CD4-positive, alpha-beta T cell treated with Interleukin-6 at 100 ng/mL for 8 hours (primary cell): ENCODE measurements at regions not wholly inside any gene's neighbourhood (a gene's known extent, or its start where the extent isn't known, plus 50 kb on each side); places are given as distances from the start of the nearest gene placed in this dataset.

Experiments
- DNase-seq: peaks from one replicate; pipeline ENCODE4 v3.0.0-alpha.2; 2020; ENCODE audit warnings: mixed read lengths, low spot score

- no peak for DNase-seq
These were observed 314.8 kb upstream of the OR4E1 start for GRCh38 chr14:21988413-21988812.

GRCh38 chr14:21987937-21988336 is 314.3 kb upstream of the OR4E1 start:
- peak; percentile 32 for DNase-seq

- DNase-seq: no peak
These were observed 311.5 kb upstream of the OR4E1 start for GRCh38 chr14:21985081-21985480.

- DNase-seq: no peak
These were observed 305.3 kb upstream of the OR4E1 start for GRCh38 chr14:21978999-21979314.

GRCh38 chr14:21978184-21978998 is 304.8 kb upstream of the OR4E1 start:
- peak; percentile 67 for DNase-seq

GRCh38 chr14:21974741-21975140 is 301.1 kb upstream of the OR4E1 start:
- no peak for DNase-seq

- peak; percentile 62 for DNase-seq
These were observed 291.4 kb upstream of the OR4E1 start for GRCh38 chr14:21965042-21965441.

GRCh38 chr14:21964180-21964579 is 290.6 kb upstream of the OR4E1 start:
- peak; percentile 1 for DNase-seq

- DNase-seq: no peak
These were observed 287.0 kb upstream of the OR4E1 start for GRCh38 chr14:21960636-21961035.

- DNase-seq: no peak
These were observed 268.3 kb upstream of the OR4E1 start for GRCh38 chr14:21941885-21942284.

- DNase-seq: peak; percentile 52
These were observed 267.6 kb upstream of the OR4E1 start for GRCh38 chr14:21940887-21941856.

GRCh38 chr14:21939836-21940235 is 266.2 kb upstream of the OR4E1 start:
- no peak for DNase-seq

GRCh38 chr14:21937996-21938395 is 264.4 kb upstream of the OR4E1 start:
- DNase-seq: no peak

GRCh38 chr14:21933681-21934080 is 260.1 kb upstream of the OR4E1 start:
- peak; percentile 12 for DNase-seq

- peak; percentile 83 for DNase-seq
These were observed 250.9 kb upstream of the OR4E1 start for GRCh38 chr14:21924479-21924878.

GRCh38 chr14:21923820-21924219 is 250.2 kb upstream of the OR4E1 start:
- DNase-seq: peak; percentile 69

GRCh38 chr14:21921453-21921852 is 247.8 kb upstream of the OR4E1 start:
- no peak for DNase-seq

GRCh38 chr14:21917699-21918436 is 244.2 kb upstream of the OR4E1 start:
- DNase-seq: peak; percentile 74

- DNase-seq: no peak
These were observed 242.2 kb upstream of the OR4E1 start for GRCh38 chr14:21915826-21916225.

GRCh38 chr14:21913759-21914158 is 240.1 kb upstream of the OR4E1 start:
- DNase-seq: peak; percentile 88

- no peak for DNase-seq
These were observed 238.7 kb upstream of the OR4E1 start for GRCh38 chr14:21912367-21912766.

GRCh38 chr14:21911877-21912276 is 238.3 kb upstream of the OR4E1 start:
- no peak for DNase-seq
